ENCODE measurements at regions not wholly inside any gene's neighbourhood (a gene's known extent, or its start where the extent isn't known, plus 50 kb on each side); places are given as distances from the start of the nearest gene placed in this dataset.

GRCh38 chr2:216560838-216561270, 62.2 kb downstream of the RPL37A start:
- DNase-seq, result peak; percentile 89
- no peaks in the 10 kb centered on the region for H4K20me1 ChIP-seq (ENCODE audit: insufficient read depth, low read length)
- CTCF ChIA-PET, result no interaction called here
- BruUV-seq (replicated peaks), result no TSS peak
- H4K5ac ChIP-seq (ENCODE audit: low read depth, low read length), result peak overlapping the region; percentile 92
- H2AFZ ChIP-seq (replicated peaks; ENCODE audit: low read length, poor library complexity), result peak overlapping the region; percentile 79
- no CpG with 5 or more reads among the region's 3 CpGs for WGBS, 2 experiments (ENCODE audit: extremely low coverage in 2 of 2, insufficient read length in 1 of 2)
- H3K79me1 ChIP-seq (ENCODE audit: low read depth in 1 of 2, low read length in 2 of 2), result no peaks in the 10 kb centered on the region
- peak overlapping the region; percentile 70 for H2BK5ac ChIP-seq (ENCODE audit: low read depth, low read length, poor library complexity, severe bottlenecking)
- dilution Hi-C loops (cut with HindIII; ENCODE audit: low sequenced_read_pairs, unreplicated experiment) (no loop called here), in situ Hi-C loops (cut with MboI; ENCODE audit: low sequenced_read_pairs) (no loop called here), intact Hi-C loops (cut with micrococcal nuclease) (no loop called here)
- H3K18ac ChIP-seq (ENCODE audit: low read depth, low read length), result peak overlapping the region; percentile 95
- H2BK120ac ChIP-seq (ENCODE audit: low read depth, low read length), result peak overlapping the region; percentile 73
- POLR2A ChIA-PET (ENCODE audit: unreplicated experiment), result no interaction called here
- peaks cover 12% of the 10 kb centered on the region for H3K4me1 ChIP-seq (ENCODE audit: control insufficient read depth, insufficient read depth, low read length)
- no peak for TF ChIP-seq ELK1 (IDR thresholded peaks at IDR 0.05; ENCODE audit: borderline replicate concordance, low read depth, low read length)
- TF ChIP-seq MAZ (IDR thresholded peaks at IDR 0.05; ENCODE audit: borderline replicate concordance, low read depth, low read length), result peak; percentile 13; the same call in 1 of the 2 replicates
- TF ChIP-seq RFX5 (IDR thresholded peaks at IDR 0.05; ENCODE audit: low read depth, low read length), result no peak
- no peak for TF ChIP-seq SMC3 (IDR thresholded peaks at IDR 0.05; ENCODE audit: low read depth, low read length)
- 0 out of 2 replicates have a peak overlapping the region, but pooled peaks have one; percentile 2 for H3K23ac ChIP-seq (ENCODE audit: low read depth, low read length)
- H2BK20ac ChIP-seq (ENCODE audit: low read depth, low read length), result peak overlapping the region; percentile 57
- H3K36me3 ChIP-seq (ENCODE audit: control insufficient read depth, insufficient read depth, low read length), result no peaks in the 10 kb centered on the region
- H3K4ac ChIP-seq (ENCODE audit: low read depth, low read length), result peak overlapping the region; percentile 75
- peak overlapping the region; percentile 77; the same call in 1 of the 2 replicates for H3K27ac ChIP-seq (ENCODE audit: insufficient read depth, low read length)
- H3K4me3 ChIP-seq (ENCODE audit: insufficient read depth, low read depth, low read length), result no peak overlapping the region
- peak; percentile 88 for ATAC-seq (ENCODE audit: low read depth)
- peak overlapping the region; percentile 71 for H2AK9ac ChIP-seq (replicated peaks; ENCODE audit: low read depth, low read length, poor library complexity)
- H3K9me1 ChIP-seq (ENCODE audit: insufficient read depth, low read length), result peaks cover 3% of the 10 kb centered on the region; the same call in 1 of the 2 replicates
- peak overlapping the region; percentile 68 for H3K4me2 ChIP-seq (ENCODE audit: low read depth, low read length)
- peak overlapping the region; percentile 60 for H2AK5ac ChIP-seq (ENCODE audit: low read depth, low read length)
- peak overlapping the region; percentile 70; the same call in 2 of the 3 replicates for H2BK15ac ChIP-seq (ENCODE audit: low read depth, low read length)
- no peaks in the 10 kb centered on the region for H3K27me3 ChIP-seq (ENCODE audit: control insufficient read depth, insufficient read depth, low read length)
- peak overlapping the region; percentile 75 for H4K91ac ChIP-seq (ENCODE audit: insufficient read depth, low read depth, low read length)
- peak overlapping the region; percentile 65 for H3K14ac ChIP-seq (replicated peaks; ENCODE audit: low read depth, low read length)
- H3K9me3 ChIP-seq (ENCODE audit: control insufficient read depth, insufficient read depth, low read length), result no peaks in the 10 kb centered on the region; the same call in none of the 2 replicates
- no peak overlapping the region for H3K9ac ChIP-seq (ENCODE audit: low read depth, low read length)
- peak overlapping the region; percentile 37; the same call in 1 of the 2 replicates for H3K56ac ChIP-seq (ENCODE audit: extremely low read depth, insufficient read depth, low read length)
- H4K8ac ChIP-seq (ENCODE audit: low read depth in 2 of 2, low read length in 2 of 2), result peak overlapping the region in 1 of 2 experiments; percentile 72; a peak in 2 of 4 replicates
